H9 (cell line): ENCODE measurements at regions not wholly inside any gene's neighbourhood (a gene's known extent, or its start where the extent isn't known, plus 50 kb on each side); places are given as distances from the start of the nearest gene placed in this dataset.

ENCODE experiments used
- DNase-seq: peaks from one replicate; pipeline ENCODE4 v3.0.0-alpha.2; 2017
- H2AFZ ChIP-seq: one replicate; pipeline ENCODE4 v1.6.1; 2013; ENCODE audit warnings: mild to moderate bottlenecking, low read length, control low read depth, moderate library complexity
- H2AK5ac ChIP-seq: 2 replicates; pipeline ENCODE4 v1.6.1; 2013; ENCODE audit warnings: low read length, control low read depth, mixed read lengths; ENCODE audit not compliant: insufficient read length
- H2BK120ac ChIP-seq: one replicate; pipeline ENCODE4 v1.6.1; 2013; ENCODE audit warnings: low read depth, mild to moderate bottlenecking, low read length, control low read depth, inconsistent platforms; ENCODE audit not compliant: poor library complexity, severe bottlenecking
- H2BK12ac ChIP-seq: 2 replicates; pipeline ENCODE4 v1.6.1; 2013; ENCODE audit warnings: low read length, control low read depth, mixed read lengths, low read depth; ENCODE audit not compliant: insufficient read length
- H2BK15ac ChIP-seq: 2 replicates; pipeline ENCODE4 v1.6.1; 2013; ENCODE audit warnings: low read depth, low read length, control low read depth
- H2BK20ac ChIP-seq: one replicate; pipeline ENCODE4 v1.6.1; 2013; ENCODE audit warnings: low read depth, mild to moderate bottlenecking, low read length, control low read depth, inconsistent platforms; ENCODE audit not compliant: poor library complexity, severe bottlenecking
- H2BK5ac ChIP-seq: 2 replicates; pipeline ENCODE4 v1.6.1; 2013; ENCODE audit warnings: low read length, control low read depth, mixed read lengths; ENCODE audit not compliant: insufficient read length
- H3K14ac ChIP-seq: 2 replicates; pipeline ENCODE4 v1.6.1; 2013; ENCODE audit warnings: low read length, control low read depth; ENCODE audit not compliant: insufficient read depth
- H3K18ac ChIP-seq: 2 replicates; pipeline ENCODE4 v1.6.1; 2013; ENCODE audit warnings: low read depth, mild to moderate bottlenecking, mixed read lengths, low read length, control low read depth; ENCODE audit not compliant: insufficient read length
- H3K23ac ChIP-seq: 2 replicates; pipeline ENCODE4 v1.6.1; 2013; ENCODE audit warnings: low read length, control low read depth, mixed read lengths, low read depth; ENCODE audit not compliant: insufficient read length
- H3K23me2 ChIP-seq: 2 replicates; pipeline ENCODE4 v1.6.1; 2013; ENCODE audit warnings: low read depth, mild to moderate bottlenecking, mixed read lengths, low read length, control low read depth; ENCODE audit not compliant: insufficient read length, poor library complexity, severe bottlenecking
- H3K27ac ChIP-seq: 2 replicates; pipeline ENCODE4 v1.5.1; 2013; ENCODE audit warnings: low read length, control low read depth, mixed read lengths, low read depth; ENCODE audit not compliant: insufficient read length
- H3K27me3 ChIP-seq: 2 replicates; pipeline ENCODE4 v1.6.1; 2013; ENCODE audit warnings: low read length, control low read depth, inconsistent platforms; ENCODE audit not compliant: insufficient read depth
- H3K4ac ChIP-seq: 2 replicates; pipeline ENCODE4 v1.6.1; 2013; ENCODE audit warnings: low read depth, mild to moderate bottlenecking, control low read depth, inconsistent platforms, low read length, moderate library complexity
- H3K4me1 ChIP-seq: 2 replicates; pipeline ENCODE4 v1.6.1; 2013; ENCODE audit warnings: low read length, control low read depth, inconsistent platforms; ENCODE audit not compliant: insufficient read depth
- H3K4me2 ChIP-seq: 2 replicates; pipeline ENCODE4 v1.6.1; 2013; ENCODE audit warnings: low read length, control low read depth, mixed read lengths; ENCODE audit not compliant: insufficient read length, insufficient read depth
- H3K56ac ChIP-seq: 2 replicates; pipeline ENCODE4 v1.6.1; 2013; ENCODE audit warnings: low read depth, mild to moderate bottlenecking, mixed read lengths, low read length, control low read depth; ENCODE audit not compliant: insufficient read length
- H3K79me1 ChIP-seq: 2 replicates; pipeline ENCODE4 v1.6.1; 2013; ENCODE audit warnings: low read depth, mild to moderate bottlenecking, moderate library complexity, low read length, control low read depth, inconsistent platforms; ENCODE audit not compliant: insufficient read depth, poor library complexity, severe bottlenecking
- H3K79me2 ChIP-seq: 2 replicates; pipeline ENCODE4 v1.6.1; 2013; ENCODE audit warnings: low read length, control low read depth, inconsistent platforms; ENCODE audit not compliant: insufficient read depth
- H3K9ac ChIP-seq: 2 replicates; pipeline ENCODE4 v1.6.1; 2013; ENCODE audit warnings: low read length, control low read depth, mixed read lengths; ENCODE audit not compliant: insufficient read length; ENCODE audit errors: extremely low read depth
- H3K9me3 ChIP-seq: one replicate; pipeline ENCODE4 v1.6.1; 2013; ENCODE audit warnings: low read depth, low read length, inconsistent platforms; ENCODE audit not compliant: control insufficient read depth
- H3T11ph ChIP-seq: one replicate; pipeline ENCODE4 v1.6.1; 2013; ENCODE audit warnings: mild to moderate bottlenecking, low read length, control low read depth, inconsistent platforms
- H4K20me1 ChIP-seq: one replicate; pipeline ENCODE4 v1.6.1; 2013; ENCODE audit not compliant: control insufficient read depth, insufficient read length, insufficient read depth
- H4K5ac ChIP-seq: 2 replicates; pipeline ENCODE4 v1.6.1; 2013; ENCODE audit warnings: low read depth, mild to moderate bottlenecking, mixed read lengths, low read length, control low read depth; ENCODE audit not compliant: insufficient read length
- H4K8ac ChIP-seq: replicated peaks from 2 replicates; pipeline ENCODE4 v1.6.1; 2013; ENCODE audit warnings: low read length, control low read depth, mixed read lengths, low read depth; ENCODE audit not compliant: insufficient read length
- H4K91ac ChIP-seq: 2 replicates; pipeline ENCODE4 v1.6.1; 2013; ENCODE audit warnings: low read depth, mild to moderate bottlenecking, moderate library complexity, mixed read lengths, low read length, control low read depth; ENCODE audit not compliant: insufficient read length
- H3K27ac Mint-ChIP-seq, 3 experiments: 2 replicates in 2 of 3; 3 replicates in 1 of 3; pipeline ENCODE4 v1.8.0; 2020 to 2021; ENCODE audit warnings: mixed read lengths in 3 of 3, mild to moderate bottlenecking in 1 of 3, moderate library complexity in 1 of 3
- H3K27me3 Mint-ChIP-seq: 2 replicates; pipeline ENCODE4 v1.8.0; 2021; ENCODE audit warnings: low read depth, mild to moderate bottlenecking, moderate library complexity, mixed read lengths
- H3K36me3 Mint-ChIP-seq, 3 experiments: 2 replicates in 2 of 3; 3 replicates in 1 of 3; pipeline ENCODE4 v1.8.0; 2020 to 2021; ENCODE audit warnings: low read depth in 3 of 3, mixed read lengths in 3 of 3; ENCODE audit not compliant: insufficient read depth in 1 of 3
- H3K4me1 Mint-ChIP-seq, 2 experiments: 2 replicates each; pipeline ENCODE4 v1.8.0; 2020; ENCODE audit warnings: mixed read lengths in 2 of 2
- H3K4me3 Mint-ChIP-seq, 2 experiments: 2 replicates in 1 of 2; 3 replicates in 1 of 2; pipeline ENCODE4 v1.8.0; 2020 to 2021; ENCODE audit warnings: mild to moderate bottlenecking in 2 of 2, mixed read lengths in 2 of 2, moderate library complexity in 1 of 2
- H3K9me3 Mint-ChIP-seq, 2 experiments: 2 replicates in 1 of 2; 3 replicates in 1 of 2; pipeline ENCODE4 v1.8.0; 2020; ENCODE audit warnings: mild to moderate bottlenecking in 2 of 2, mixed read lengths in 2 of 2, moderate library complexity in 1 of 2
- CTCF ChIP-seq: fragments of 200-600 bp; sonication (generic); conservative IDR thresholded peaks from 3 replicates; pipeline ENCODE4 v1.8.0; 2021; ENCODE audit warnings: antibody characterized with exemption, mild to moderate bottlenecking
- WGBS: extraction: QIAGEN DNeasy Blood & Tissue Kit; methylation state at CpG from one replicate; pipeline ENCODE4 v1.1.7; 2013; ENCODE audit warnings: missing lambda C conversion rate, low lambda C conversion rate, mixed read lengths; ENCODE audit not compliant: insufficient read length; ENCODE audit errors: extremely low coverage; 5-methylcytosine and 5-hydroxymethylcytosine counted together

GRCh38 chr16:6363396-6363795, 969.2 kb upstream of the RBFOX1 start:
- Histone ChIP-seq H4K20me1 (no peaks in the 10 kb centered on the region), H2BK12ac (no peak overlapping the region), H3K9me3 (no peaks in the 10 kb centered on the region), H2BK20ac (no peak overlapping the region), H3K23me2 (no peaks in the 10 kb centered on the region), H4K8ac (no peak overlapping the region), H4K91ac (no peak overlapping the region), H3K56ac (no peak overlapping the region), H3K27ac (no peak overlapping the region), H3K27me3 (no peaks in the 10 kb centered on the region), H2BK15ac (no peak overlapping the region), H2BK120ac (no peak overlapping the region), H3K4me1 (no peaks in the 10 kb centered on the region), H3T11ph (no peak overlapping the region), H2AFZ (no peak overlapping the region), H2BK5ac (no peak overlapping the region), H3K23ac (no peak overlapping the region), H3K14ac (no peak overlapping the region), H3K79me1 (no peaks in the 10 kb centered on the region), H3K4me2 (no peak overlapping the region), H3K4ac (no peak overlapping the region), H4K5ac (no peak overlapping the region), H3K9ac (no peak overlapping the region), H2AK5ac (no peak overlapping the region), H3K79me2 (no peaks in the 10 kb centered on the region), H3K18ac (no peak overlapping the region)
- Mint-ChIP-seq H3K4me3 (no peak overlapping the region), H3K27ac (no peak overlapping the region), H3K36me3 (peaks cover 0 to under 1% (median under 1%) of the 10 kb centered on the region in 3 experiments; a peak in 3 of 7 replicates), H3K27me3 (no peaks in the 10 kb centered on the region), H3K4me1 (peaks cover 18 to 26% of the 10 kb centered on the region in 2 experiments), H3K9me3 (no peaks in the 10 kb centered on the region; a peak in 1 of 5 replicates)
- TF ChIP-seq CTCF, result no peak
- DNase-seq, result no peak
- WGBS, result no CpG with 5 or more reads among the region's 11 CpGs
